LNCAP (cell line): ENCODE measurements at regions not wholly inside any gene's neighbourhood (a gene's known extent, or its start where the extent isn't known, plus 50 kb on each side); places are given as distances from the start of the nearest gene placed in this dataset.

Experiments used
- CTCF ChIP-seq: fragments of 450-650 bp; IDR thresholded peaks from 2 replicates; pipeline ENCODE4 v1.5.1; 2017; ENCODE audit warnings: mild to moderate bottlenecking

GRCh38 chr1:195218428-195219212 is 1389.6 kb downstream of the KCNT2 start:
- TF ChIP-seq CTCF, result no peak

GRCh38 chr1:195202241-195202640 is 1406.0 kb downstream of the KCNT2 start:
- TF ChIP-seq CTCF, result no peak

- no peak for TF ChIP-seq CTCF
Observed at GRCh38 chr1:195200772-195201171, 1407.5 kb downstream of the KCNT2 start.

GRCh38 chr1:195197116-195197515 is 1411.1 kb downstream of the KCNT2 start:
- no peak for TF ChIP-seq CTCF

- TF ChIP-seq CTCF, result no peak
Observed at GRCh38 chr1:195195423-195196057, 1412.7 kb downstream of the KCNT2 start.

- no peak for TF ChIP-seq CTCF
Observed at GRCh38 chr1:195193134-195193533, 1415.1 kb downstream of the KCNT2 start.

GRCh38 chr1:195188821-195189220 is 1419.4 kb downstream of the KCNT2 start:
- no peak for TF ChIP-seq CTCF
